Left lung (tissue), 4 donors: ENCODE measurements at regions not wholly inside any gene's neighbourhood (a gene's known extent, or its start where the extent isn't known, plus 50 kb on each side); places are given as distances from the start of the nearest gene placed in this dataset.

Experiments used
- ATAC-seq: fragments of 200-7000 bp; cut with Tn5 transposase; one replicate; pipeline ENCODE4 v1.9.1; 2020; ENCODE audit warnings: moderate library complexity
- DNase-seq, 4 donors: peaks; one replicate each; pipeline ENCODE4 v3.0.0-alpha.2; 2013 to 2020
- H3K27ac ChIP-seq, 2 donors: fragments of 200-600 bp; sonication (generic) in 1 of 2; one replicate each; pipeline versions ENCODE4 v1.5.0 to v1.8.0; 2020 to 2021
- H3K27me3 ChIP-seq, 2 donors: fragments of 200-600 bp; sonication (generic) in 1 of 2; one replicate each; pipeline versions ENCODE4 v1.5.0 to v1.8.0; 2020 to 2021
- H3K36me3 ChIP-seq, 2 donors: fragments of 200-600 bp; sonication (generic) in 1 of 2; one replicate each; pipeline versions ENCODE4 v1.5.0 to v1.8.0; 2020 to 2021
- H3K4me1 ChIP-seq, 2 donors: fragments of 200-600 bp; one replicate each; pipeline ENCODE4 v1.8.0; 2021
- H3K4me3 ChIP-seq, 2 donors: fragments of 200-600 bp; sonication (generic) in 1 of 2; one replicate each; pipeline versions ENCODE4 v1.5.0 to v1.8.0; 2020 to 2021; ENCODE audit warnings: mild to moderate bottlenecking in 1 of 2
- H3K9me3 ChIP-seq, 2 donors: fragments of 200-600 bp; sonication (generic) in 1 of 2; one replicate each; pipeline versions ENCODE4 v1.5.0 to v1.8.0; 2020 to 2021
- CTCF ChIP-seq, 2 donors: fragments of 200-600 bp; sonication (generic) in 1 of 2; IDR thresholded peaks; one replicate each; pipeline versions ENCODE4 v1.5.0 to v1.8.0; 2021; ENCODE audit warnings: antibody characterized with exemption in 2 of 2
- intact Hi-C, 2 donors: fragments of 100-400 bp; cut with DNase I; formaldehyde crosslinking; loops; one replicate each; pipeline versions ENCODE4 v1.11.2 to v1.14.2; 2022
- donor health status: DM: no; HTN: yes; CAD: no.
- donor health status: DM: no; HTN: no; CAD: no.

GRCh38 chr1:38131024-38131585 lies 84.5 kb upstream of the POU3F1 start:
- no peak overlapping the region for H3K4me3 ChIP-seq
- H3K9me3 ChIP-seq, result no peaks in the 10 kb centered on the region
- H3K4me1 ChIP-seq, result no peaks in the 10 kb centered on the region
- ATAC-seq, result no peak
- no peak overlapping the region for H3K27ac ChIP-seq
- H3K36me3 ChIP-seq, result no peaks in the 10 kb centered on the region
- H3K27me3 ChIP-seq, result peaks cover 18 to 48% of the 10 kb centered on the region in 2 donors
- no peak for DNase-seq
- intact Hi-C loops, result no loop called here
- TF ChIP-seq CTCF (IDR thresholded peaks at IDR 0.05), result no peak

DNA sequence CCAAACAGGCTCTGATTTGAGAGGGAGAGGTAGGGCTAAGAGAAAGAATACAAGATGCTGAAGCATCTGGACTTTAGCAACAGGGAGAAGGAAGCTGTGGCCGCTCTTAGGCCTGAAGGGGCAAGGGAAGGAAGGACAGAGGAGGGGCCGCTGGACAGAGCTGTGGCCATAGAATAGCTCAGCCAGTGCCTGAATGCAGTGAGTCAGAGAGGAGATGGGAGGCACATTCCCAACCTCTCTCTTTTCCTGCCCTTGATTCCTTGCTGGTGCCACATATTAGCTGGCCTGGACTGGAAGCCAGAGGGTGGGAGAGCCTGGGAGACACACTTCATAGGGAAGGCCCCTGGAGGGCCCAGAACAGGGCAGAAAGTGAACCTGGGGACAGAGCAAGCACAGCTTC lies 83.4 kb upstream of the POU3F1 start:
- Histone ChIP-seq H3K4me3 (no peak overlapping the region), H3K27ac (no peak overlapping the region), H3K9me3 (no peaks in the 10 kb centered on the region), H3K4me1 (no peaks in the 10 kb centered on the region), H3K36me3 (no peaks in the 10 kb centered on the region), H3K27me3 (peaks cover 8 to 37% of the 10 kb centered on the region in 2 donors)
- DNase-seq, result no peak
- no peak for ATAC-seq
- intact Hi-C loops, result no loop called here
- TF ChIP-seq CTCF (IDR thresholded peaks at IDR 0.05), result no peak

DNA sequence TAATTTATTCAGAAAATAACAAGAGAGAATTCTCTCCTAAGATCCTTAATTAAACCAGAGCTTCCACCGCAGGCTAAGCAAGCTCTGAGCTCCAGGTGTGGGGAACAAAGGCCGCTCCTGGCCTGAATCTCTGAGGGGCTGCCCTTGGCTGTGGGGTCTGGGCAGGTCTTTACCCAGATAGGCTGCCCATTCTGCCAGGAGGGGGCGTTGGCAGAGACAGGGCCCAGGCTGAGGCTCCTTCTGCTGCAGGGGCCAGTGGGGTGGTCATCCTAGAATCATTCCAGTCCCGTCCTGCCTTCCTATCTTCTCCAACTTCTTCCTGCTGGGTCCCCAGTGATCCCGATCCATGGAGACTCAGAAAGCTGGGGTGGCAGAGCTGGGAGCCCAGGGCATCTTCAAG lies 82.9 kb upstream of the POU3F1 start:
- DNase-seq (no peak), ATAC-seq (no peak)
- TF ChIP-seq CTCF (IDR thresholded peaks at IDR 0.05), result no peak
- Histone ChIP-seq H3K27me3 (peaks cover 3 to 32% of the 10 kb centered on the region in 2 donors), H3K27ac (no peak overlapping the region), H3K4me3 (no peak overlapping the region), H3K9me3 (no peaks in the 10 kb centered on the region), H3K4me1 (no peaks in the 10 kb centered on the region), H3K36me3 (no peaks in the 10 kb centered on the region)
- intact Hi-C loops, result no loop called here

- peaks cover 0 to 27% of the 10 kb centered on the region in 2 donors for H3K27me3 ChIP-seq
- no peak overlapping the region for H3K4me3 ChIP-seq
- no peak for TF ChIP-seq CTCF (IDR thresholded peaks at IDR 0.05)
- no peaks in the 10 kb centered on the region for H3K4me1 ChIP-seq
- no peak for ATAC-seq
- H3K36me3 ChIP-seq, result no peaks in the 10 kb centered on the region
- no peaks in the 10 kb centered on the region for H3K9me3 ChIP-seq
- H3K27ac ChIP-seq, result no peak overlapping the region
- no peak for DNase-seq
- intact Hi-C loops, result no loop called here
Measured at GRCh38 chr1:38128926-38129453, 82.4 kb upstream of the POU3F1 start.

GRCh38 chr1:38128511-38128910 lies 81.9 kb upstream of the POU3F1 start:
- H3K9me3 ChIP-seq, result no peaks in the 10 kb centered on the region
- no peak overlapping the region for H3K4me3 ChIP-seq
- H3K27me3 ChIP-seq, result peaks cover 0 to 22% of the 10 kb centered on the region in 2 donors
- no peak overlapping the region for H3K27ac ChIP-seq
- no peak for ATAC-seq
- H3K36me3 ChIP-seq, result no peaks in the 10 kb centered on the region
- no peak for TF ChIP-seq CTCF (IDR thresholded peaks at IDR 0.05)
- H3K4me1 ChIP-seq, result no peaks in the 10 kb centered on the region
- intact Hi-C loops, result no loop called here
- no peak for DNase-seq
